ENCODE measurements at regions not wholly inside any gene's neighbourhood (a gene's known extent, or its start where the extent isn't known, plus 50 kb on each side); places are given as distances from the start of the nearest gene placed in this dataset.

GRCh38 chr17:69815406-69815805 lies 259.6 kb upstream of the KCNJ16 start:
- Histone ChIP-seq H3K4me3 (ENCODE audit: low read length) (no peak overlapping the region), H3K9ac (ENCODE audit: low read depth, low read length) (no peak overlapping the region), H3K27me3 (ENCODE audit: insufficient read depth, low read length) (no peaks in the 10 kb centered on the region), H3K36me3 (ENCODE audit: insufficient read depth, low read depth, low read length) (no peaks in the 10 kb centered on the region), H3K27ac (ENCODE audit: low read length) (no peak overlapping the region), H3K4me1 (ENCODE audit: insufficient read depth, low read length) (no peaks in the 10 kb centered on the region), H3K9me3 (ENCODE audit: insufficient read depth, low read depth, low read length) (no peaks in the 10 kb centered on the region)

GRCh38 chr17:69818467-69818866 lies 256.6 kb upstream of the KCNJ16 start:
- Histone ChIP-seq H3K4me1 (ENCODE audit: insufficient read depth, low read length) (no peaks in the 10 kb centered on the region), H3K36me3 (ENCODE audit: insufficient read depth, low read depth, low read length) (no peaks in the 10 kb centered on the region)

GRCh38 chr17:69819316-69820087 lies 255.5 kb upstream of the KCNJ16 start:
- no peak overlapping the region for H3K27ac ChIP-seq (ENCODE audit: low read length)
- H3K36me3 ChIP-seq (ENCODE audit: insufficient read depth, low read depth, low read length), result no peaks in the 10 kb centered on the region
- H3K27me3 ChIP-seq (ENCODE audit: insufficient read depth, low read length), result no peaks in the 10 kb centered on the region
- no peak overlapping the region for H3K9ac ChIP-seq (ENCODE audit: low read depth, low read length)
- no peaks in the 10 kb centered on the region; the same call in 1 of the 2 replicates for H3K9me3 ChIP-seq (ENCODE audit: insufficient read depth, low read depth, low read length)
- no peak overlapping the region for H3K4me3 ChIP-seq (ENCODE audit: low read length)
- H3K4me1 ChIP-seq (ENCODE audit: insufficient read depth, low read length), result no peaks in the 10 kb centered on the region

More at GRCh38 chr17:69818467-69818866, 256.6 kb upstream of the KCNJ16 start:
- no peak overlapping the region for H3K27ac ChIP-seq (ENCODE audit: low read length)
- H3K27me3 ChIP-seq (ENCODE audit: insufficient read depth, low read length), result no peaks in the 10 kb centered on the region
- no peaks in the 10 kb centered on the region; the same call in 1 of the 2 replicates for H3K9me3 ChIP-seq (ENCODE audit: insufficient read depth, low read depth, low read length)
- no peak overlapping the region for H3K9ac ChIP-seq (ENCODE audit: low read depth, low read length)
- H3K4me3 ChIP-seq (ENCODE audit: low read length), result no peak overlapping the region

GRCh38 chr17:69820876-69821473 lies 254.1 kb upstream of the KCNJ16 start:
- H3K9me3 ChIP-seq (ENCODE audit: insufficient read depth, low read depth, low read length), result no peaks in the 10 kb centered on the region; the same call in 1 of the 2 replicates
- H3K4me1 ChIP-seq (ENCODE audit: insufficient read depth, low read length), result no peaks in the 10 kb centered on the region
- H3K27me3 ChIP-seq (ENCODE audit: insufficient read depth, low read length), result no peaks in the 10 kb centered on the region
- H3K4me3 ChIP-seq (ENCODE audit: low read length), result no peak overlapping the region
- H3K9ac ChIP-seq (ENCODE audit: low read depth, low read length), result no peak overlapping the region
- H3K36me3 ChIP-seq (ENCODE audit: insufficient read depth, low read depth, low read length), result no peaks in the 10 kb centered on the region
- H3K27ac ChIP-seq (ENCODE audit: low read length), result no peak overlapping the region

- Histone ChIP-seq H3K27me3 (ENCODE audit: insufficient read depth, low read length) (no peaks in the 10 kb centered on the region), H3K4me3 (ENCODE audit: low read length) (no peak overlapping the region), H3K9me3 (ENCODE audit: insufficient read depth, low read depth, low read length) (no peaks in the 10 kb centered on the region; the same call in 1 of the 2 replicates), H3K27ac (ENCODE audit: low read length) (no peak overlapping the region), H3K9ac (ENCODE audit: low read depth, low read length) (no peak overlapping the region), H3K36me3 (ENCODE audit: insufficient read depth, low read depth, low read length) (no peaks in the 10 kb centered on the region), H3K4me1 (ENCODE audit: insufficient read depth, low read length) (no peaks in the 10 kb centered on the region)
These were observed 252.6 kb upstream of the KCNJ16 start for GRCh38 chr17:69822314-69822875.

- Histone ChIP-seq H3K4me3 (ENCODE audit: low read length) (no peak overlapping the region), H3K9me3 (ENCODE audit: insufficient read depth, low read depth, low read length) (no peaks in the 10 kb centered on the region), H3K4me1 (ENCODE audit: insufficient read depth, low read length) (no peaks in the 10 kb centered on the region), H3K9ac (ENCODE audit: low read depth, low read length) (no peak overlapping the region), H3K36me3 (ENCODE audit: insufficient read depth, low read depth, low read length) (no peaks in the 10 kb centered on the region), H3K27ac (ENCODE audit: low read length) (no peak overlapping the region), H3K27me3 (ENCODE audit: insufficient read depth, low read length) (no peaks in the 10 kb centered on the region)
These were observed 246.9 kb upstream of the KCNJ16 start for GRCh38 chr17:69828087-69828486.

- Histone ChIP-seq H3K9ac (ENCODE audit: low read depth, low read length) (no peak overlapping the region), H3K27ac (ENCODE audit: low read length) (no peak overlapping the region), H3K9me3 (ENCODE audit: insufficient read depth, low read depth, low read length) (peaks cover 7% of the 10 kb centered on the region; the same call in 1 of the 2 replicates), H3K4me3 (ENCODE audit: low read length) (no peak overlapping the region), H3K4me1 (ENCODE audit: insufficient read depth, low read length) (no peaks in the 10 kb centered on the region), H3K36me3 (ENCODE audit: insufficient read depth, low read depth, low read length) (no peaks in the 10 kb centered on the region), H3K27me3 (ENCODE audit: insufficient read depth, low read length) (no peaks in the 10 kb centered on the region)
These were observed 240.5 kb upstream of the KCNJ16 start for GRCh38 chr17:69834494-69834893.

- no peak overlapping the region for H3K9ac ChIP-seq (ENCODE audit: low read depth, low read length)
- no peaks in the 10 kb centered on the region for H3K27me3 ChIP-seq (ENCODE audit: insufficient read depth, low read length)
- H3K27ac ChIP-seq (ENCODE audit: low read length), result no peak overlapping the region
- no peaks in the 10 kb centered on the region for H3K9me3 ChIP-seq (ENCODE audit: insufficient read depth, low read depth, low read length)
- no peaks in the 10 kb centered on the region for H3K4me1 ChIP-seq (ENCODE audit: insufficient read depth, low read length)
- no peaks in the 10 kb centered on the region for H3K36me3 ChIP-seq (ENCODE audit: insufficient read depth, low read depth, low read length)
- no peak overlapping the region for H3K4me3 ChIP-seq (ENCODE audit: low read length)
These were observed 223.3 kb upstream of the KCNJ16 start for GRCh38 chr17:69851736-69852135.

- no peaks in the 10 kb centered on the region for H3K36me3 ChIP-seq (ENCODE audit: insufficient read depth, low read depth, low read length)
- H3K9ac ChIP-seq (ENCODE audit: low read depth, low read length), result no peak overlapping the region
- H3K27ac ChIP-seq (ENCODE audit: low read length), result no peak overlapping the region
- no peak overlapping the region for H3K4me3 ChIP-seq (ENCODE audit: low read length)
- H3K4me1 ChIP-seq (ENCODE audit: insufficient read depth, low read length), result no peaks in the 10 kb centered on the region
- H3K27me3 ChIP-seq (ENCODE audit: insufficient read depth, low read length), result no peaks in the 10 kb centered on the region
- H3K9me3 ChIP-seq (ENCODE audit: insufficient read depth, low read depth, low read length), result peaks cover 2% of the 10 kb centered on the region; the same call in 1 of the 2 replicates
These were observed 221.3 kb upstream of the KCNJ16 start for GRCh38 chr17:69853541-69854224.

GRCh38 chr17:69854225-69854780 lies 220.7 kb upstream of the KCNJ16 start:
- Histone ChIP-seq H3K27me3 (ENCODE audit: insufficient read depth, low read length) (no peaks in the 10 kb centered on the region), H3K4me1 (ENCODE audit: insufficient read depth, low read length) (no peaks in the 10 kb centered on the region), H3K4me3 (ENCODE audit: low read length) (no peak overlapping the region), H3K9me3 (ENCODE audit: insufficient read depth, low read depth, low read length) (peaks cover 5% of the 10 kb centered on the region; the same call in 1 of the 2 replicates), H3K36me3 (ENCODE audit: insufficient read depth, low read depth, low read length) (no peaks in the 10 kb centered on the region), H3K27ac (ENCODE audit: low read length) (no peak overlapping the region), H3K9ac (ENCODE audit: low read depth, low read length) (no peak overlapping the region)

- Histone ChIP-seq H3K9me3 (ENCODE audit: insufficient read depth, low read depth, low read length) (peaks cover 5% of the 10 kb centered on the region; the same call in 1 of the 2 replicates), H3K36me3 (ENCODE audit: insufficient read depth, low read depth, low read length) (no peaks in the 10 kb centered on the region), H3K4me3 (ENCODE audit: low read length) (no peak overlapping the region), H3K27ac (ENCODE audit: low read length) (no peak overlapping the region), H3K27me3 (ENCODE audit: insufficient read depth, low read length) (no peaks in the 10 kb centered on the region), H3K9ac (ENCODE audit: low read depth, low read length) (no peak overlapping the region), H3K4me1 (ENCODE audit: insufficient read depth, low read length) (no peaks in the 10 kb centered on the region)
These were observed 218.1 kb upstream of the KCNJ16 start for GRCh38 chr17:69856946-69857345.
